ENCODE measurements at regions not wholly inside any gene's neighbourhood (a gene's known extent, or its start where the extent isn't known, plus 50 kb on each side); places are given as distances from the start of the nearest gene placed in this dataset.

GRCh38 chr5:68392617-68393016 lies 177.1 kb downstream of the PIK3R1 start:
- TF ChIP-seq TAF1 (IDR thresholded peaks at IDR 0.05; ENCODE audit: borderline replicate concordance, insufficient read depth, low read length) (no peak), SIN3A (IDR thresholded peaks at IDR 0.05; ENCODE audit: borderline replicate concordance, insufficient read depth, low read length) (no peak), REST (IDR thresholded peaks at IDR 0.05; ENCODE audit: insufficient read depth in 1 of 2, low read depth in 2 of 2, low read length in 2 of 2) (no peak), POLR2AphosphoS5 (IDR thresholded peaks at IDR 0.05; ENCODE audit: low read depth, low read length) (no peak)

Data from PFSK-1 (cell line).